ENCODE measurements at regions not wholly inside any gene's neighbourhood (a gene's known extent, or its start where the extent isn't known, plus 50 kb on each side); places are given as distances from the start of the nearest gene placed in this dataset.

GRCh38 chr5:87069974-87070608, 197.6 kb upstream of the RASA1 start:
- Mint-ChIP-seq H3K4me3 (no peak overlapping the region), H3K36me3 (ENCODE audit: low read depth) (no peaks in the 10 kb centered on the region), H3K27me3 (no peaks in the 10 kb centered on the region), H3K27ac (no peak overlapping the region), H3K4me1 (peaks cover 10% of the 10 kb centered on the region)
- no peaks in the 10 kb centered on the region for H3K9me3 ChIP-seq (ENCODE audit: control insufficient read depth, low read length, poor library complexity, severe bottlenecking)
- DNase-seq (no peak), ATAC-seq (no peak)

GRCh38 chr5:87074072-87074471, 193.6 kb upstream of the RASA1 start:
- H3K4me3 Mint-ChIP-seq, result no peak overlapping the region
- no peak overlapping the region for H3K27ac Mint-ChIP-seq
- H3K36me3 Mint-ChIP-seq (ENCODE audit: low read depth), result no peaks in the 10 kb centered on the region
- no peaks in the 10 kb centered on the region for H3K9me3 ChIP-seq (ENCODE audit: control insufficient read depth, low read length, poor library complexity, severe bottlenecking)
- ATAC-seq (no peak), DNase-seq (no peak)
- H3K4me1 Mint-ChIP-seq, result peaks cover 20% of the 10 kb centered on the region
- no peaks in the 10 kb centered on the region for H3K27me3 Mint-ChIP-seq

GRCh38 chr5:87074934-87075541, 192.6 kb upstream of the RASA1 start:
- no peaks in the 10 kb centered on the region for H3K9me3 ChIP-seq (ENCODE audit: control insufficient read depth, low read length, poor library complexity, severe bottlenecking)
- Mint-ChIP-seq H3K27me3 (no peaks in the 10 kb centered on the region), H3K4me1 (peaks cover 25% of the 10 kb centered on the region), H3K36me3 (ENCODE audit: low read depth) (no peaks in the 10 kb centered on the region), H3K27ac (peak overlapping the region; percentile 77), H3K4me3 (peak overlapping the region; percentile 71)
- ATAC-seq (peak; percentile 58), DNase-seq (no peak)

- no peak overlapping the region for H3K4me3 Mint-ChIP-seq
- no peaks in the 10 kb centered on the region for H3K36me3 Mint-ChIP-seq (ENCODE audit: low read depth)
- ATAC-seq (no peak), DNase-seq (no peak)
- H3K27ac Mint-ChIP-seq, result no peak overlapping the region
- H3K27me3 Mint-ChIP-seq, result no peaks in the 10 kb centered on the region
- H3K9me3 ChIP-seq (ENCODE audit: control insufficient read depth, low read length, poor library complexity, severe bottlenecking), result no peaks in the 10 kb centered on the region
- peaks cover 29% of the 10 kb centered on the region for H3K4me1 Mint-ChIP-seq
Observed at GRCh38 chr5:87076411-87076810, 191.3 kb upstream of the RASA1 start.

- Mint-ChIP-seq H3K27me3 (no peaks in the 10 kb centered on the region), H3K27ac (no peak overlapping the region), H3K4me3 (no peak overlapping the region), H3K36me3 (ENCODE audit: low read depth) (no peaks in the 10 kb centered on the region), H3K4me1 (peaks cover 34% of the 10 kb centered on the region)
- ATAC-seq (no peak), DNase-seq (no peak)
- H3K9me3 ChIP-seq (ENCODE audit: control insufficient read depth, low read length, poor library complexity, severe bottlenecking), result no peaks in the 10 kb centered on the region
Observed at GRCh38 chr5:87076931-87077330, 190.8 kb upstream of the RASA1 start.

GRCh38 chr5:87079219-87079618, 188.5 kb upstream of the RASA1 start:
- no peaks in the 10 kb centered on the region for H3K27me3 Mint-ChIP-seq
- H3K9me3 ChIP-seq (ENCODE audit: control insufficient read depth, low read length, poor library complexity, severe bottlenecking), result no peaks in the 10 kb centered on the region
- H3K36me3 Mint-ChIP-seq (ENCODE audit: low read depth), result no peaks in the 10 kb centered on the region
- DNase-seq (no peak), ATAC-seq (no peak)
- H3K4me1 Mint-ChIP-seq, result peaks cover 42% of the 10 kb centered on the region
- peak overlapping the region; percentile 41 for H3K27ac Mint-ChIP-seq
- H3K4me3 Mint-ChIP-seq, result no peak overlapping the region

- Mint-ChIP-seq H3K4me3 (peak overlapping the region; percentile 82), H3K4me1 (peaks cover 29% of the 10 kb centered on the region), H3K27me3 (no peaks in the 10 kb centered on the region), H3K27ac (peak overlapping the region; percentile 79), H3K36me3 (ENCODE audit: low read depth) (no peaks in the 10 kb centered on the region)
- ATAC-seq, result no peak
- no peak for DNase-seq
- no peaks in the 10 kb centered on the region for H3K9me3 ChIP-seq (ENCODE audit: control insufficient read depth, low read length, poor library complexity, severe bottlenecking)
Observed at GRCh38 chr5:87081016-87081415, 186.7 kb upstream of the RASA1 start.

GRCh38 chr5:87081511-87082372, 185.9 kb upstream of the RASA1 start:
- Mint-ChIP-seq H3K4me3 (peak overlapping the region; percentile 82), H3K4me1 (peaks cover 29% of the 10 kb centered on the region), H3K36me3 (ENCODE audit: low read depth) (no peaks in the 10 kb centered on the region), H3K27me3 (no peaks in the 10 kb centered on the region), H3K27ac (peak overlapping the region; percentile 79)
- ATAC-seq (peak; percentile 72), DNase-seq (no peak)
- no peaks in the 10 kb centered on the region for H3K9me3 ChIP-seq (ENCODE audit: control insufficient read depth, low read length, poor library complexity, severe bottlenecking)

- peaks cover 10% of the 10 kb centered on the region for H3K4me1 Mint-ChIP-seq
- no peaks in the 10 kb centered on the region for H3K36me3 Mint-ChIP-seq (ENCODE audit: low read depth)
- H3K27ac Mint-ChIP-seq, result no peak overlapping the region
- no peak overlapping the region for H3K4me3 Mint-ChIP-seq
- DNase-seq, result no peak
- ATAC-seq, result no peak
- H3K27me3 Mint-ChIP-seq, result no peaks in the 10 kb centered on the region
- no peaks in the 10 kb centered on the region for H3K9me3 ChIP-seq (ENCODE audit: control insufficient read depth, low read length, poor library complexity, severe bottlenecking)
Observed at GRCh38 chr5:87094347-87094746, 173.3 kb upstream of the RASA1 start.

GRCh38 chr5:87094833-87095232, 172.8 kb upstream of the RASA1 start:
- ATAC-seq, result no peak
- H3K4me1 Mint-ChIP-seq, result peaks cover 10% of the 10 kb centered on the region
- no peak for DNase-seq
- H3K27me3 Mint-ChIP-seq, result no peaks in the 10 kb centered on the region
- H3K36me3 Mint-ChIP-seq (ENCODE audit: low read depth), result peaks cover under 1% of the 10 kb centered on the region
- H3K27ac Mint-ChIP-seq, result no peak overlapping the region
- no peaks in the 10 kb centered on the region for H3K9me3 ChIP-seq (ENCODE audit: control insufficient read depth, low read length, poor library complexity, severe bottlenecking)
- H3K4me3 Mint-ChIP-seq, result no peak overlapping the region

GRCh38 chr5:87095787-87096186, 171.9 kb upstream of the RASA1 start:
- H3K36me3 Mint-ChIP-seq (ENCODE audit: low read depth), result peaks cover 2% of the 10 kb centered on the region
- ATAC-seq (no peak), DNase-seq (no peak)
- H3K9me3 ChIP-seq (ENCODE audit: control insufficient read depth, low read length, poor library complexity, severe bottlenecking), result no peaks in the 10 kb centered on the region
- no peak overlapping the region for H3K27ac Mint-ChIP-seq
- H3K4me1 Mint-ChIP-seq, result peaks cover 10% of the 10 kb centered on the region
- H3K27me3 Mint-ChIP-seq, result no peaks in the 10 kb centered on the region
- H3K4me3 Mint-ChIP-seq, result no peak overlapping the region

GRCh38 chr5:87097664-87098063, 170.0 kb upstream of the RASA1 start:
- Mint-ChIP-seq H3K36me3 (ENCODE audit: low read depth) (peaks cover 2% of the 10 kb centered on the region), H3K4me1 (peaks cover 13% of the 10 kb centered on the region), H3K27ac (no peak overlapping the region), H3K4me3 (no peak overlapping the region), H3K27me3 (no peaks in the 10 kb centered on the region)
- H3K9me3 ChIP-seq (ENCODE audit: control insufficient read depth, low read length, poor library complexity, severe bottlenecking), result no peaks in the 10 kb centered on the region
- ATAC-seq, result no peak
- DNase-seq, result no peak

GRCh38 chr5:87099291-87099839, 168.3 kb upstream of the RASA1 start:
- H3K4me3 Mint-ChIP-seq, result no peak overlapping the region
- ATAC-seq (no peak), DNase-seq (no peak)
- H3K27ac Mint-ChIP-seq, result peak overlapping the region; percentile 14
- H3K9me3 ChIP-seq (ENCODE audit: control insufficient read depth, low read length, poor library complexity, severe bottlenecking), result no peaks in the 10 kb centered on the region
- no peaks in the 10 kb centered on the region for H3K27me3 Mint-ChIP-seq
- peaks cover 10% of the 10 kb centered on the region for H3K4me1 Mint-ChIP-seq
- H3K36me3 Mint-ChIP-seq (ENCODE audit: low read depth), result peaks cover 2% of the 10 kb centered on the region

All from T-helper 17 cell (primary cell).